Right renal pelvis (tissue), 4 donors: ENCODE measurements at regions not wholly inside any gene's neighbourhood (a gene's known extent, or its start where the extent isn't known, plus 50 kb on each side); places are given as distances from the start of the nearest gene placed in this dataset.

ENCODE experiments used
- DNase-seq, 4 donors: peaks; one replicate each; pipeline ENCODE4 v3.0.0-alpha.2; 2013; ENCODE audit warnings: low read depth in 4 of 4, low spot score in 3 of 4, missing footprints in 1 of 4

DNA sequence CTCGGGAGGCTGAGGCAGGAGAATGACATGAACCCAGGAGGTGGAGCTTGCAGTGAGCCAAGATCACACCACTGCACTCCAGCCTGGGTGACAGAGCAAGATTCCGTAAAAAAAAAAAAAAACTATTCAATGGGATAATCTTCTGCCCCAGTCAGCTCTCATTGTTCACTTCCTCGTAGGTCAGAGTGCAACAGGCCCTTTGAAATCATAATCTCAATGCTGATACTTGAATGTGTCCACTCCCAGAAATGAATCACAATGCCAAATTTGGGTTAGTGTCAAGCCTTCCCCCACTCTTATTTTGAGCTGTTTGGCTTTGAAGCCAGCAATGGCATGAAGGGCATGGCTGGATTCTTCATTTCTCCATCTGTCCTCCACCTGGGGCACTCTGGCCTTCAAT lies 610.3 kb upstream of the KLF4 start:
- no peak for DNase-seq

DNA sequence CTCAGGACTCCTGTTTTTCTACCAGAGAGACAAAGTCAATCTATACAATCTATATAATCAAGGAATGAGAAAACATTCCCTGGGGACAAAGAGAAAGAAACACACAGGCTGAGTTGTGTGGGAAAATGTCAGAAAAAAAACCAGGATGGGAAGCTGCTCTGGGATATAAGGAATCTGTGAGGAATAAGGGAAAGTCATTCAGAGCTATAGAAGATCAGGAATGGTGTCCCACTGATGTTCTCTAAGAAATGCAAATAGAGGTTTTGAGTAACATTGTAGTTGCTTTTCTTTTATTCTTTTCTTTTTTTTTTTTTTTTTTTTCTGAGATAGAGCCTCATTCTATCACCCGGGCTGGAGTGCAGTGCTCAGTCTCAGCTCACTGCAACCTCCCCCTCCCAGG lies 605.9 kb upstream of the KLF4 start:
- DNase-seq = no peak

GRCh38 chr9:108094676-108094993 lies 605.1 kb upstream of the KLF4 start:
- no peak for DNase-seq

GRCh38 chr9:108093773-108094675 lies 604.5 kb upstream of the KLF4 start:
- no peak for DNase-seq

DNA sequence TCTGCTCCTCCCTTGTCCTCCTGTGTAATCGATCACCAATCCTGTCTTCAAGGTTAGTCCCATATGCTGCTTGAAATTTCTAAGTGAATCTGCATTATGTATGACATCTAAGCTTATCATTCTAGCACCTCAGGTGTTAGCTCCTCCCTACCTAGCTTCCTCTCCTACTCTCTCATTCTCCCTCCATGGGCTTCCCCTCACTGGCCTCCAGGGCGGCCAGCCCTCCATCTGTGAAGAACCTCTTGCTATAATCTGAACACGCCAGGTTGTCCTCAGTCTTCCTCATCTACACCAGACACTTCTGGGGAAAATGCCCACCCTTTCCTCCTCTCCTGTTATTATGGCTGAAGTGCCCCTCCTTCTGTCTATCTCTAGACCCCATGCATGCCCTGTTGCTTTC lies 599.3 kb upstream of the KLF4 start:
- DNase-seq = no peak

DNA sequence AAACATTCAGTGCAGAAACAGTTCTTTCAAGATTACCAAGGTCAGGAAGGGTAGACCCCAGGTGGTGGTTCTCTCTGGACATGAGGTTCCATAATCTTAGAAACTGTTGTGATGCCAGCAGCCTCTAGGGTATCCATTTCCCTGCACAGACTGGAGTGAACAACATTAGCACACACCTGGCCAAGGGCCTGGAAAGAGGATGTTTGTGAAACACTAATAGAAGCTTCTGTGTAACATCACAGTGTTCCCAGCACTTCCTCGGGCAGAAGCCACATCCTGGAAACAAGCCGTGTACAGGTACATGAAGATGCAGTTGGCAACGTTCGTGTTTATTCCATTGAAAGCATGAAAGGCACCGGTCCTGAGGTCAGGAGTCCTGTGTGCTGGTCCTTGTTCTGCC lies 598.2 kb upstream of the KLF4 start:
- no peak for DNase-seq

DNA sequence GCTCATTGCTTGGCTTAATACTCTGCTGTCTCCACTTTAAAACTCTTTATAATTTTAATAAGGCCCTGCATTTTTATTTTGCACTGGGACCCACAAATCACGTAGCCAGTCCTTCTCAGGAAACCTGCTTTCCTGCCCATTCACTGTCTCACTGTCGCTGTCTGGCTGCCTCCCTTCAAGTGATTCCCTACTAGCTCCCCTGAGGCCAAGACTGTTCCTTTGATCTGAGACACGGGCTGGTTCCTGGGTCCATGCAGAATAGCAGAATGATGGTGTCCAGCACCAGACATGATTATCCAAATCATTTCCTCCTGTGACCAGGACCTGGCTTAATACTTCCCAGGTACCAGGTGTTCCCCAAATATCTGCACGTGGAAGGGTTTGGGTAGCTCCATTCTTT lies 597.1 kb upstream of the KLF4 start:
- no peak for DNase-seq

DNA sequence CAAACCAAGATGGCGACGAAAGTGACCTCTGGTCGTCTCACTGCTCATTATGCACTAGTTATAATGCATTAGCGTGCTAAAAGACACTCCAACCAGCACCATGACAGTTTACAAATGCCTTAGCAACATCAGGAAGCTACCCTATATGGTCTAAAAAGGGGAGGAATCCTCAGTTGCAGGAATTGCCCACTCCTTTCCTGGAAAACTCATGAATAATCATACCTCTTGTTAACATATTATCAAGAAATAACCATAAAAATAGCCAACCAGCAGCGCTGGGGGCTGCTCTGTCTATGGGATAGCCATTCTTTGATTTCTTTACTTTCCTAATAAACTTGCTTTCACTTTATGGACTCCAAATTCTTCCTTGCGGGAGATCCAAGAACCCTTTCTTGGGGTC lies 595.7 kb upstream of the KLF4 start:
- no peak for DNase-seq

DNA sequence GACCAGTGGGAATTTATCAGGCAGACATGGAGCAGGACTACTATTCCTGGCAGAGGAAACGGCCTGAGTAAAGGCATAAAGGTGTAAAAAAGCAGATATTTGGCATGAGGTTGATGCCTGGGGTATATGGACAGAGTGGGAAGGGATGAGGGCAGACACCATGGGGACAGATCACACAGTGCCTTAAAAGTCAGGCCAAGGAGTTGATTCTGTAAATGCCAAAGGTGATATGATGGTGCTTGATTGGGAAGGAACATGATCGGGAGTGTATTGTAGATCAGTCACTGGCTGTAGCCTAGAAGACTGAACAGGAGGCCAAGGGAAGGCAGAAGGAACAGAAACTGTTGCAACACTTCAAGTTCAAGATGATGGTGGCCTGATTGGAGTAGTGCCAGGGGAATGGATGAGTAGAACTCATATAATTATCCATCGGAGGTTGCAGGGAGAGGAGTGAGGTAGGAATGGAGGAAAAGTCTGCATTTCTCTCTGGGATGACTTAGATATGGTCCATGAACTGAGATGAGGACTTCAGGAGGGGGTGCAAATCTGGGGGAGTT lies 594.3 kb upstream of the KLF4 start:
- DNase-seq = no peak

DNA sequence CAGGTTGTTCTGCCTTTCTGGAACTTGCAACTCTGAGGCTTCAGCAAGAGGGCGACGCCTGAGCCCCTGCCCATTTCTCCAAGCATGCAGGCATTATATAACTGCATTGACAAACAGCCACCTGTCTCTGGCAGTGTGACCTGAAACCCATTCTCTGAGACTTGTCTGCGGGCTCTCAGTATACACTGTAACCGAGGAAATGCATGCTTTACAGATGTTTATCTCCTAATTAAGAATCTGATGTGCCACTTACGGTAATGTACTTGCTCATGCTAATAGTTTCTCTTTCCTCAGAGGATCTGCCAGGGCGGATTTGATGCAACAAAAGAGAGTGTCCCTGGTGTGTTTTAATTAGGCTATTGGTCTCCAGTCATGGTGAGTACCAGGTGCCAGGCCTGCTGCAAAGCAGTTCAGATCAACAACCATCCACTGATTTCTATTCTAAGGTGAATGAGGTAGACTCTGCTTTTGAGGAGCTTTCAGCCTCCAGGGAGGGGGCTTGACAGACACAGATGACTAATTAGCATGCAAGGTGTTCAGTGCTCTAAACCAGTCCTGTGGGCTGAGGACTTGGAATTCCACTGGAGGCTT lies 593.7 kb upstream of the KLF4 start:
- no peak for DNase-seq

GRCh38 chr9:108081112-108081511 lies 591.5 kb upstream of the KLF4 start:
- no peak for DNase-seq

GRCh38 chr9:108080285-108080684 lies 590.7 kb upstream of the KLF4 start:
- no peak for DNase-seq

GRCh38 chr9:108078811-108079210 lies 589.2 kb upstream of the KLF4 start:
- no peak for DNase-seq

GRCh38 chr9:108078375-108078774 lies 588.8 kb upstream of the KLF4 start:
- no peak for DNase-seq

DNA sequence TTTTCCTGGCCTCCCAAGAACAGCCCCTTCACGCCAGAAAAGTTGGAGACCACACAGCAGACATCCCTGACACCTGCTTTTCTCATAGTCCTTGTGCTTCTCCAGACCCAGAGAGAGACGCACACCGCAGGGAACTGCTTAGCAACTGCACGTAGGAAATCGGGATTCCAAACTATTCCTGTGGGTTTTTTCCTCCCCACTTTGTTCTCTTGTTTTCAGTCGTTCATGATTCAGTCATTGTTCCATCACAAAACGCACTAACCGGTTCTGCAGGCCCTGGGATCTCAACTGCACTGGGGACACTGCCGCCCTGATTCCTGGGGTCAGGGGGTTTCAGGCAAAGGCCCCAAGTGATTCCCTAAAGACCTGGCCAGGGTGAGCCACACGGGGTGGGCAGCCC lies 588.0 kb upstream of the KLF4 start:
- no peak for DNase-seq

DNA sequence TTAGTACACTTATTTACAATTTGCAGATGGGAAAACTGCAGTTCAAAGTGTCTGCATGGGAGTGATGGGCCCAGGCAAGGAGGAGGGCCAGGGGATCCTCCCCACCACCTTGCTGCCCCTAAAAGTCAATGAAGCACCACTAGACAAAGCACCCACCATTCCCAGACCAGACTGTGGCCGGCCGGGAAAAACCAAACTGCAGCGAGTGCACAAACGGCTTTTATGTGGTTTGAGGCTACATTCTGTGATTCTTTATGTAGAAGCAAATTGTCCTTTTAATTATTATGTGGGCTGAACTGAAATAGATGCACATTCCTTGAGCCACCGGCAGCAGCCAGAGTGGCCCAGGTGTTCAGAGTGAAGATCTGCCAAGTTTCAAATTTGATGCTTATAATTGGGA lies 585.3 kb upstream of the KLF4 start:
- no peak for DNase-seq

- no peak for DNase-seq
Observed at GRCh38 chr9:108073823-108074222, 584.3 kb upstream of the KLF4 start.

- DNase-seq = no peak
Observed at GRCh38 chr9:108072740-108073139, 583.2 kb upstream of the KLF4 start.

DNA sequence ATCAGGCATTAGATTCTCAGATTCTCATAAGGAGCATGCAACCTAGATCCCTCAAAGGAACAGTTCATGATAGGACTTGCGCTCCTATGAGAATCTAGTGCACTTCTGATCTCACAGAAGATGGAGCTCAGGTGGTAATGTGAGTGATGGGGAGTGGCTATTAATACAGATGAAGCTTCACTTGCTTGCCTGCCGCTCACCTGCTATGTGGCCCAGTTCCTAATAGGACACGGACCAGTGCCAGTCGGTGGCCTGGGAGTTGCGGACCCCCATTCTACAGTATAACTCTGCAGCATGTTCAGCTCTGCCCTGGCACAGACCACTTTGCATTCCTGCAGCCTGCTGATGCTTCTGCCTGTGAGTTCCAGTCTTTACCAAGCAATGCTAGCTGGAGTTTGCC lies 581.3 kb upstream of the KLF4 start:
- no peak for DNase-seq

DNA sequence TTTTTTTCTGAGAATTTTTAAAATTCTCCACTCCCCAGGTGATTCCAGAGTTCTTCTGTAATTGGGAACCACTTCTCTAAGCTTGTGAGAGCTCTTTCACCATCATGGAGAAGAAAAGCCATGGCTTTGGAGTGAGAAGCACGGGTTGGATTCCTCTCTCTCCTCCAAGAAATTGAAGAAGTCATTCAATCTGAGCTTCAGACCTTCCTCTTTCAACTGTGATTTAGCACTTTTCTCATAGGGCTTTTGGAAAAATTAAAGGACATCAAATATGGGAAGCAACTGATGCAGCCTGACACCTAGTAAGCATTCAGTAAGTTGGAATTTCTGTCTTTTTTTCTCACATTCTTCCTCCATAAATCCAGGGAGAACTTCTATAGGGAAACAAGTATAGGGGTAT lies 580.4 kb upstream of the KLF4 start:
- DNase-seq = no peak

- no peak for DNase-seq
Observed at GRCh38 chr9:108062680-108063079, 573.1 kb upstream of the KLF4 start.

- no peak for DNase-seq
Observed at GRCh38 chr9:108060175-108060574, 570.6 kb upstream of the KLF4 start.
